ENCODE measurements at regions not wholly inside any gene's neighbourhood (a gene's known extent, or its start where the extent isn't known, plus 50 kb on each side); places are given as distances from the start of the nearest gene placed in this dataset.

DNA sequence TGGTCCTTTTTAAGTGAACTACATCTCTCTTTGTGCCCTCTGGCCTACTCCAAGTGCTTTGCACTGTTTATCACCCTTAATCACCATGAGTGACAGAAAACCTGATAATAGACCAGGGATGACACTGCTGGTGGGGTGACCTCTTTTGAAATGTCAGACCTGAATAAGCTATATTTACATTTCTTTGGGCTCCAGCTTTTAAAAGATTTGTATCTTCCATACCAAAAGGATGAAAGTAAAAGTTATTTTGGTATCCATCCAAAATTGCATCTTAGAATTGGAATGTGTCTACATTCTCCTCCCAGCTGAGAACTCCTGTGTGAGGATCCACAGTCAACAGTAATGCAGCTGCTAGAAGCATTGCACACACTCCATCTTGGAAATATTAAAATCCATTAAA lies 370.0 kb downstream of the CDH11 start:
- no peak overlapping the region for H3K4me3 ChIP-seq (replicated peaks in 1 of 3)
- DNase-seq: no peak
- intact Hi-C loops (cut with DNase I): no loop called here
- H3K27ac ChIP-seq: no peak overlapping the region
- no peak for TF ChIP-seq POLR2A (IDR thresholded peaks at IDR 0.05)
- TF ChIP-seq, protein P1, sequence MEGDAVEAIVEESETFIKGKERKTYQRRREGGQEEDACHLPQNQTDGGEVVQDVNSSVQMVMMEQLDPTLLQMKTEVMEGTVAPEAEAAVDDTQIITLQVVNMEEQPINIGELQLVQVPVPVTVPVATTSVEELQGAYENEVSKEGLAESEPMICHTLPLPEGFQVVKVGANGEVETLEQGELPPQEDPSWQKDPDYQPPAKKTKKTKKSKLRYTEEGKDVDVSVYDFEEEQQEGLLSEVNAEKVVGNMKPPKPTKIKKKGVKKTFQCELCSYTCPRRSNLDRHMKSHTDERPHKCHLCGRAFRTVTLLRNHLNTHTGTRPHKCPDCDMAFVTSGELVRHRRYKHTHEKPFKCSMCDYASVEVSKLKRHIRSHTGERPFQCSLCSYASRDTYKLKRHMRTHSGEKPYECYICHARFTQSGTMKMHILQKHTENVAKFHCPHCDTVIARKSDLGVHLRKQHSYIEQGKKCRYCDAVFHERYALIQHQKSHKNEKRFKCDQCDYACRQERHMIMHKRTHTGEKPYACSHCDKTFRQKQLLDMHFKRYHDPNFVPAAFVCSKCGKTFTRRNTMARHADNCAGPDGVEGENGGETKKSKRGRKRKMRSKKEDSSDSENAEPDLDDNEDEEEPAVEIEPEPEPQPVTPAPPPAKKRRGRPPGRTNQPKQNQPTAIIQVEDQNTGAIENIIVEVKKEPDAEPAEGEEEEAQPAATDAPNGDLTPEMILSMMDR (IDR thresholded peaks at IDR 0.05): no peak
- H3K27me3 ChIP-seq: no peaks in the 10 kb centered on the region
- H3K4me1 ChIP-seq: no peaks in the 10 kb centered on the region
- H3K36me3 ChIP-seq: no peaks in the 10 kb centered on the region
- H3K9me3 ChIP-seq: no peaks in the 10 kb centered on the region

DNA sequence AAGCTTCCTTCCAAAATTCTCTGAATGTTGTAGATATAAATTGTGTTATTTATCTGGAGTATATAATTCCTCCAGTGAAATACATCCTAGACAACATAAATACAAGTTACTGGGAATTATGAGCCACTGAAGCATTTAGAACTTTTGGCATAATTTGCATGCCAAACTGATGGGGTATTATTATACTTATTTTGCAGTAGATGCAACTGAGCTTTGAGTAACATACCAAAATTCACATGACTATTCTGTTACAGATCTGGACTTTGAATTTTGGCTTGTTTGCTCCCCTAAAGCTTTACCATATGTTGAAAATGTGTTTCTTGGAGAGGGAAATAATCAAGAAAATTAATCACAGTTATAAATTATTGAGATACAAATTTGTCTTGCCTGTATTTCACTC lies 372.5 kb downstream of the CDH11 start:
- H3K27ac ChIP-seq: no peak overlapping the region
- no peaks in the 10 kb centered on the region for H3K4me1 ChIP-seq
- no peaks in the 10 kb centered on the region for H3K36me3 ChIP-seq
- no peaks in the 10 kb centered on the region for H3K27me3 ChIP-seq
- intact Hi-C loops (cut with DNase I): no loop called here
- no peaks in the 10 kb centered on the region for H3K9me3 ChIP-seq
- TF ChIP-seq POLR2A (IDR thresholded peaks at IDR 0.05): no peak
- TF ChIP-seq, protein P1 (IDR thresholded peaks at IDR 0.05): no peak
- H3K4me3 ChIP-seq (replicated peaks in 1 of 3): no peak overlapping the region
- DNase-seq: no peak

DNA sequence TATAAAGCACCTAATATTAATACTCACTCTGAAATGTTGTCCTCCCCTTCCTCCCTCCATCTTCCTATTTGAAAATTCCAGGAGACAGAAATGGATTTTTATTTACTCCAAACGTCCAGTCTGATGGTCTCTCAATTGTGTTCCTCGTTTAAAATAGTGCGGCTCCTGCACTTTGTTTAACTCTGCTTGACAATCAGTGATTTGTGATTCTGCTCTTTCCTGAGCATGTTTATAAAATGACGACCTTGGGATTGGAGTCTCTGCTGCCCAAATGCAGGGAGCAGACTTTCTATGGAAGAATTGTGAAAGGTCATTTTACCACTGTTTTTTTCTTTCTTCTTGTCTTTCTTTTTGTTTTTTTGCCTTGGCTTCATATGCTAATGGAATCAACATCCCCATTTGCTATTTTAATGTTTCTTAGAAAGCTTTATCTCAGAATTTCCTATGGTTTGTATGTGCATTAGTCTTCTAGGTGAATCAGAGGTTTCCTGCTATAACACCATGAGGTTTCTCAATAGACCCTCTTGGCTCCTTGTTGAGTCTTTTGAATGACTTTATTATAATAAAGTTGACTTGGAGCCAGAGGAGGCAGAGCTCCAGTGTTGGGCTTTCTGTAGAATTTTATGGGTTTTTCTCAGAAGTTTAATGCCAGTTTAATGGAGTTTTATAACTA lies 376.5 kb downstream of the CDH11 start:
- H3K27ac ChIP-seq: no peak overlapping the region
- no peak for TF ChIP-seq POLR2A (IDR thresholded peaks at IDR 0.05)
- TF ChIP-seq, protein P1 (IDR thresholded peaks at IDR 0.05): no peak

DNA sequence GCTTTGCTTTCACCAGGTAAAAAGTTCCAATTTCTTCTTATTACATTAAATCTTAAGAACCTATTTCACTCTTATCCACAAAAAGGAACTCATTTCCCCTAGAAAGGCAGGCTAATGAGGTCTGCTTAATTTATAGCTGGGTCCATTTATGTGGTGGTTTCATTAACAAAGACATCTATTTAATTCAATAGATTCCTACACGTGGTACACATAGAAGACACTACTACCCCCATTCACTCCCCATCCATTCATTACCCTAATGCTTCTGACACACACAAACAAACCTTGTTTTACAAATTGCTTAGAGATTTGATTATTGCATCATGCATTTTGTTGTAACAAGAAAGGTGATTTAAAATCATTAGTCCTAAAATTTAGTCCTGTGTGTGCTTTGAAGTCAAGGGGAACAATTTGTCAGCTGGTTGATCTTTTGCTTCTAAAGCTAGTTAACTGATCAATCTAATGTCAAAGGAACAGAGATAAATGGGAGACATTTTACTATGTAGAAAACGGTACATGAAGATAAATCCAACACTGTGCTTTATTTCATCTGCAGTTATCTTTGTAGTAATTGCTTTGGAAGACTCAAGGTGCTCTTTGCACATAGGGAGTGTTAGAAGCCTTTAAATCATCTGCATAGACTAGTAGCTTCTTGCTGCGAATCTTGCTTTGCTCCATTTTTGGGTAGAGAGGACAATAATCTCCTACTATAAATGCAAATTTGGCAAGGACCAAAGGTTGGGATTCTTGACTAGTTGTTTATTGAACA lies 379.2 kb downstream of the CDH11 start:
- no peak for DNase-seq
- H3K4me1 ChIP-seq: no peaks in the 10 kb centered on the region
- no peaks in the 10 kb centered on the region for H3K27me3 ChIP-seq
- intact Hi-C loops (cut with DNase I): no loop called here
- WGBS, 2 donors: 70 to 77% methylated on average over 3 of the region's 3 CpGs
- TF ChIP-seq POLR2A (IDR thresholded peaks at IDR 0.05): no peak
- TF ChIP-seq, protein P1 (IDR thresholded peaks at IDR 0.05): no peak
- no peaks in the 10 kb centered on the region for H3K36me3 ChIP-seq
- no peaks in the 10 kb centered on the region for H3K9me3 ChIP-seq
- no peak overlapping the region for H3K4me3 ChIP-seq (replicated peaks in 1 of 3)
- no peak overlapping the region for H3K27ac ChIP-seq

More for the DNA sequence above, 376.5 kb downstream of the CDH11 start:
- 53 to 55% methylated on average over 4 of the region's 4 CpGs for WGBS, 2 donors
- no peaks in the 10 kb centered on the region for H3K36me3 ChIP-seq
- DNase-seq: no peak
- H3K4me3 ChIP-seq (replicated peaks in 1 of 3): no peak overlapping the region
- H3K9me3 ChIP-seq: no peaks in the 10 kb centered on the region
- no peaks in the 10 kb centered on the region for H3K27me3 ChIP-seq
- intact Hi-C loops (cut with DNase I): no loop called here
- H3K4me1 ChIP-seq: no peaks in the 10 kb centered on the region

DNA sequence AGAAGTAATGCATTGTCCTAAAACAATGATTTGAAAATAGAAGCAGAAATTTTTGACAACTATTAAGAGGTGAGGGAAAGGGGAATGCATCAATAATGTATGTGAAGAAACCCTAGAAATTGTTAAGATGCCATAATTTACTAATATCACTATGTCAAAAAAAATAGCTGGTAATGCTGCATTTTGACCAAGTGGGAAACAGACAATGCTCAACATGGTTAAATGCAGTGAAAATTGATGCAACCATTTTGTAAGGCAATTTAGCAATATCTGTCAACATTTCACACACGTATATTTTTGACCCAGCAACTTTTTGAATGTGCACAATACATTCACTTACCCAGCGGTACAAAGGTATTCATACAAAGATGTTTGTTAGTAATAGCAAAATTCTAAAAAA lies 381.6 kb downstream of the CDH11 start:
- Histone ChIP-seq H3K9me3 (no peaks in the 10 kb centered on the region), H3K27ac (no peak overlapping the region), H3K4me1 (no peaks in the 10 kb centered on the region), H3K27me3 (no peaks in the 10 kb centered on the region), H3K36me3 (no peaks in the 10 kb centered on the region), H3K4me3 (replicated peaks in 1 of 3) (no peak overlapping the region)
- 71 to 85% methylated on average over 2 of the region's 2 CpGs for WGBS, 2 donors
- TF ChIP-seq, protein P1 (IDR thresholded peaks at IDR 0.05): no peak
- TF ChIP-seq POLR2A (IDR thresholded peaks at IDR 0.05): no peak
- DNase-seq: no peak
- intact Hi-C loops (cut with DNase I): no loop called here

Measured in thyroid gland (tissue), 4 donors.